ENCODE measurements at regions not wholly inside any gene's neighbourhood (a gene's known extent, or its start where the extent isn't known, plus 50 kb on each side); places are given as distances from the start of the nearest gene placed in this dataset.

DNA sequence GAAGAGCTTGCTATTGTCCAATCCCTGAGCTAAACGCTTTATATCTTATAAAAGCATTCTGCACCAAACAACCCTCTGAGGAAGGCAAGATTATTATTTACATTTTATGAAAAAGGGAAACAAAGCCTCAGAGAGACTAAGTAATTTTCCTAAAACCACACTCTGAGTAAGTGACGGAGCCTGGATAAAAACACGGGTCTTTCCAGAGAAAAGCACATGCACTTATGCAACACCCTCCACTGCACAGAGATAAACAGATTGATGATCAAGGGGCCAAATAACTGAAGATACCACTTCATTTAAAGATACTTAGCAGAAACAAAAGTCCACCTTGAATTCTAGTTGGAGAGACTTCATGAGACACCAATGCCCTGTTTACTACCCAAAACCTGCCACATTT, 214.7 kb upstream of the PDE10A start:
- TF ChIP-seq, protein P1, sequence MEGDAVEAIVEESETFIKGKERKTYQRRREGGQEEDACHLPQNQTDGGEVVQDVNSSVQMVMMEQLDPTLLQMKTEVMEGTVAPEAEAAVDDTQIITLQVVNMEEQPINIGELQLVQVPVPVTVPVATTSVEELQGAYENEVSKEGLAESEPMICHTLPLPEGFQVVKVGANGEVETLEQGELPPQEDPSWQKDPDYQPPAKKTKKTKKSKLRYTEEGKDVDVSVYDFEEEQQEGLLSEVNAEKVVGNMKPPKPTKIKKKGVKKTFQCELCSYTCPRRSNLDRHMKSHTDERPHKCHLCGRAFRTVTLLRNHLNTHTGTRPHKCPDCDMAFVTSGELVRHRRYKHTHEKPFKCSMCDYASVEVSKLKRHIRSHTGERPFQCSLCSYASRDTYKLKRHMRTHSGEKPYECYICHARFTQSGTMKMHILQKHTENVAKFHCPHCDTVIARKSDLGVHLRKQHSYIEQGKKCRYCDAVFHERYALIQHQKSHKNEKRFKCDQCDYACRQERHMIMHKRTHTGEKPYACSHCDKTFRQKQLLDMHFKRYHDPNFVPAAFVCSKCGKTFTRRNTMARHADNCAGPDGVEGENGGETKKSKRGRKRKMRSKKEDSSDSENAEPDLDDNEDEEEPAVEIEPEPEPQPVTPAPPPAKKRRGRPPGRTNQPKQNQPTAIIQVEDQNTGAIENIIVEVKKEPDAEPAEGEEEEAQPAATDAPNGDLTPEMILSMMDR (IDR thresholded peaks at IDR 0.05) = no peak
- H3K27me3 ChIP-seq = no peaks in the 10 kb centered on the region
- no peaks in the 10 kb centered on the region for H3K9me3 ChIP-seq
- H3K4me1 ChIP-seq = no peaks in the 10 kb centered on the region
- no peak overlapping the region for H3K27ac ChIP-seq
- DNase-seq = no peak
- H3K9ac ChIP-seq (ENCODE audit: low read depth in 2 of 2, low read length in 2 of 2) = no peak overlapping the region
- H3K4me3 ChIP-seq = no peak overlapping the region
- intact Hi-C loops (cut with DNase I) = no loop called here
- no peaks in the 10 kb centered on the region for H3K36me3 ChIP-seq

DNA sequence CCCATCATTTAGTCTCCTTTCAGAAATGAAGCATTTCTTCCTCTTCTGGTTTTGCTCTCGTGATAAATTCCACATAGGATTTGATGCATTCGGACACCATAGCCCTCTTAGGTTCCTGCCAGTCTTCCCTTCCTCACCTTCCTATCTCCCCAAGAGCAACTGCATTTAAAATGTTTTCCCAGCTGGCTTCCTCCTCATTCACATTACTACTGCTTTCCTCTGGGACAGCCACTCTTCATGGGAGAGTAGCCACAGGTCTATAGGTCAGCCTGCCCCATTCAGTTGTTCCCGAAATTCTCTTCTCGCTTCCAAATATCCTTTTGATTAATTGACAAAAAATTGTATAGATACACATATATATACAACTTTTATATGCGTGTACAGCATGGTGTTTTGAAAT, 214.2 kb upstream of the PDE10A start:
- Histone ChIP-seq H3K4me3 (no peak overlapping the region), H3K9ac (ENCODE audit: low read depth in 2 of 2, low read length in 2 of 2) (no peak overlapping the region), H3K36me3 (no peaks in the 10 kb centered on the region), H3K27me3 (no peaks in the 10 kb centered on the region), H3K9me3 (no peaks in the 10 kb centered on the region), H3K4me1 (no peaks in the 10 kb centered on the region), H3K27ac (no peak overlapping the region)
- intact Hi-C loops (cut with DNase I) = no loop called here
- TF ChIP-seq, protein P1 (IDR thresholded peaks at IDR 0.05) = no peak
- DNase-seq = no peak

DNA sequence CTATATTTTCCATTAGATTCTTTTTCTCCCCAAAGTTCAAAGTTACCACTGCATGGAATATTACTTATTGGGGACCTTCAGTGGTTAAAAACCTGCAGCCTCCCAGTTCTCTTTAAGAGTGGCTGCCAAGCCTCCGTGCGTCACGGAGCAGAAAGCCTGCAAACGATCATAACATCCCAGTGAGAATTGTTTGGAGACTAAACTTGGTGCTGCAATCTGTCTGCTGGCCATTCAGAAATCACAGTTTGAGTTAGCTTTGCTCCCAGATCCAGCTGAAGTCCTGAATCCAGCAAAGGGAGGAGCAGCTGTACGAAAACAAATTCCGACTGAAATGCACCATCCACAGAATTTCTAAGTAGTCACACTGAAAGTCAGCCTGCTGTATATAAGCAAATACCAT, 213.5 kb upstream of the PDE10A start:
- no peak overlapping the region for H3K9ac ChIP-seq (ENCODE audit: low read depth in 2 of 2, low read length in 2 of 2)
- no peaks in the 10 kb centered on the region for H3K9me3 ChIP-seq
- no peaks in the 10 kb centered on the region for H3K27me3 ChIP-seq
- no peaks in the 10 kb centered on the region for H3K4me1 ChIP-seq
- no peaks in the 10 kb centered on the region for H3K36me3 ChIP-seq
- intact Hi-C loops (cut with DNase I) = no loop called here
- TF ChIP-seq, protein P1 (IDR thresholded peaks at IDR 0.05) = no peak
- H3K4me3 ChIP-seq = no peak overlapping the region
- no peak overlapping the region for H3K27ac ChIP-seq
- DNase-seq = no peak

DNA sequence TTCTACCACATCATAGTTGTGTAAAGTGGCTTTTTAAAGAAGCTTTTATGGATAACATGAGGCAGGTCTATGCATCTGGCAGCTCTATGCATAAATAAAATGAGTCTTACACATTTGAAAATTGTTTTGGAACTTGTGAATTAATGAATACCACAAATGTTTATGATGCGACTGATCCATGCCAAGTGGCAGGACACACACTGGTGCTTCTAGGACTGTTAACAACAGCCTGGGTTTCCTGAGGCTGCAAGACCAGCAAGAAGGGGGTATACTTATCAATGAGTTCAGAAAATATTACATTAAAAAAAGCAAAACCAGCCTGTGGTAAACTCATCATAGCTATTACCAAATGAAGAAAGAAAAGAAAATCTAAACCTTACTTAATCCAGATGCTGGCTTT, 212.9 kb upstream of the PDE10A start:
- intact Hi-C loops (cut with DNase I) = no loop called here
- no peak for DNase-seq

DNA sequence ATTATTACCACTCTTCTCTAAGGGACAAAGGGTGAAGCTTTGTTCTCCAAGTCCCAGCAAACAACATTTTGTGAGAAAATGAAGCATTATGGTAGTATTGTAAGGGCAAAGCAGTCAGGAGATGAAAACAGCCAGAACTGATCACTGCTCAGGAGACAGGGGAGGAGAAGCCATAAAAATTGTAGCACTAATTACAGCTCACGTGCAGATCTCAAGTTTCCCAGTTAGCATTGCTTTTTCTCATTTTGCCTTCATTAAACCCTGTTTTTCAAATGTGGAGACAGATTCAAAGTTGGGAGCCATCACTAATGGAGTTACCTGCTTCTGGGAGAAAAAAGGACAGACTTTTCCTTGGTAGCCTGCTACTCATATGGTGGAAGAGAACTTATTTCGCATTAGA, 210.9 kb upstream of the PDE10A start:
- no peaks in the 10 kb centered on the region for H3K4me1 ChIP-seq
- no peak overlapping the region for H3K4me3 ChIP-seq
- H3K36me3 ChIP-seq = no peaks in the 10 kb centered on the region
- H3K9ac ChIP-seq (ENCODE audit: low read depth in 2 of 2, low read length in 2 of 2) = no peak overlapping the region
- intact Hi-C loops (cut with DNase I) = no loop called here
- H3K9me3 ChIP-seq = no peaks in the 10 kb centered on the region
- TF ChIP-seq, protein P1 (IDR thresholded peaks at IDR 0.05) = no peak
- no peak overlapping the region for H3K27ac ChIP-seq
- DNase-seq = no peak
- no peaks in the 10 kb centered on the region for H3K27me3 ChIP-seq

More for the DNA sequence above, 212.9 kb upstream of the PDE10A start:
- Histone ChIP-seq H3K4me1 (no peaks in the 10 kb centered on the region), H3K27me3 (no peaks in the 10 kb centered on the region), H3K9ac (ENCODE audit: low read depth in 2 of 2, low read length in 2 of 2) (no peak overlapping the region), H3K4me3 (no peak overlapping the region), H3K9me3 (no peaks in the 10 kb centered on the region), H3K36me3 (no peaks in the 10 kb centered on the region), H3K27ac (no peak overlapping the region)
- TF ChIP-seq, protein P1 (IDR thresholded peaks at IDR 0.05) = no peak

DNA sequence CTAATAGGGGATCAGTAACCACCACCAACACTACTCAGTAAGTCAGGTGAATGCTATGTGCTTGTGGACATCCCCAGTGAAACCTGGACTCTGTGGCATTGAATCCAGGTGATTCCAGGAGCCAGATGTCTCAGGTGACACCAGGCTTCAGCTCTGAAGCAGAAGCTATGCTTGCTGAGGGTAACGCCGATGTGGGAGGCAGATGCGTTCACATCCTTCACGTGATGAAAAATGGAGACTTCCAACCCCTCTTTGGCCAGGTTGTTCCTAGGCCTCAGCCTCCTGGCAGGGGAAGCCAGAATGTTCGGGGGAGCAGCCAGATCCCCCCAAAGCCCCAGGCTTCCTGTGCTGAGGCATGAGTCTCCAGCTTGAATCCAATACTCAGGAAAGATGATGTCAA, 209.8 kb upstream of the PDE10A start:
- Histone ChIP-seq H3K27ac (no peak overlapping the region), H3K36me3 (no peaks in the 10 kb centered on the region), H3K4me1 (no peaks in the 10 kb centered on the region), H3K27me3 (no peaks in the 10 kb centered on the region), H3K9me3 (no peaks in the 10 kb centered on the region), H3K9ac (ENCODE audit: low read depth in 2 of 2, low read length in 2 of 2) (no peak overlapping the region), H3K4me3 (no peak overlapping the region)
- intact Hi-C loops (cut with DNase I) = no loop called here
- no peak for DNase-seq
- TF ChIP-seq, protein P1 (IDR thresholded peaks at IDR 0.05) = no peak

All from colonic mucosa (tissue), 4 donors.